SK-N-SH treated with all-trans-retinoic acid at 6 μM for 48 hours (cell line): ENCODE measurements at regions not wholly inside any gene's neighbourhood (a gene's known extent, or its start where the extent isn't known, plus 50 kb on each side); places are given as distances from the start of the nearest gene placed in this dataset.

Experiments
- ATAC-seq: fragments of 200-7000 bp; cut with Tn5 transposase; 3 replicates; pipeline ENCODE4 v1.9.1; 2020; ENCODE audit warnings: mild to moderate bottlenecking, moderate library complexity
- ARNTL ChIP-seq: fragments of 450-650 bp; formaldehyde crosslinking; IDR thresholded peaks from 2 replicates; pipeline ENCODE4 v1.5.0; 2020; ENCODE audit warnings: low read depth, mild to moderate bottlenecking, moderate library complexity, borderline replicate concordance
- BACH2 ChIP-seq: fragments of 250-450 bp; sonication (Bioruptor Pico); IDR thresholded peaks from 2 replicates; pipeline ENCODE4 v1.9.0; 2021; ENCODE audit warnings: mild to moderate bottlenecking, borderline replicate concordance
- CSDC2 ChIP-seq: fragments of 250-450 bp; sonication (Bioruptor Pico); IDR thresholded peaks from 2 replicates; pipeline ENCODE4 v1.5.0; 2020; ENCODE audit warnings: mild to moderate bottlenecking, moderate library complexity
- ESRRG ChIP-seq: fragments of 250-450 bp; sonication (Bioruptor Pico); IDR thresholded peaks from 2 replicates; pipeline ENCODE4 v1.6.1; 2021; ENCODE audit warnings: mild to moderate bottlenecking
- GLIS3 ChIP-seq: fragments of 250-450 bp; sonication (Bioruptor Pico); IDR thresholded peaks from 2 replicates; pipeline ENCODE4 v1.5.0; 2020; ENCODE audit warnings: mild to moderate bottlenecking, moderate library complexity
- ISL1 ChIP-seq: fragments of 250-450 bp; sonication (Bioruptor Pico); IDR thresholded peaks from 2 replicates; pipeline ENCODE4 v2.1.2; 2022; ENCODE audit warnings: mild to moderate bottlenecking, moderate library complexity
- OSR1 ChIP-seq: fragments of 250-450 bp; sonication (Bioruptor Pico); IDR thresholded peaks from 2 replicates; pipeline ENCODE4 v1.8.0; 2022; ENCODE audit warnings: moderate library complexity, mild to moderate bottlenecking, inconsistent platforms
- PPARA ChIP-seq: fragments of 250-450 bp; sonication (Bioruptor Pico); IDR thresholded peaks from 2 replicates; pipeline ENCODE4 v1.5.0; 2020; ENCODE audit warnings: mild to moderate bottlenecking, borderline replicate concordance
- RARB ChIP-seq: fragments of 250-450 bp; sonication (Bioruptor Pico); IDR thresholded peaks from 2 replicates; pipeline ENCODE4 v1.8.0; 2021; ENCODE audit warnings: mild to moderate bottlenecking, moderate library complexity
- SNAI2 ChIP-seq: fragments of 250-450 bp; sonication (Bioruptor Pico); IDR thresholded peaks from 2 replicates; pipeline ENCODE4 v1.5.0; 2020; ENCODE audit warnings: mild to moderate bottlenecking, moderate library complexity
- TCF4 ChIP-seq: fragments of 250-450 bp; sonication (Bioruptor Pico); IDR thresholded peaks from 2 replicates; pipeline ENCODE4 v1.8.0; 2021; ENCODE audit warnings: mild to moderate bottlenecking, moderate library complexity, borderline replicate concordance
- TOX ChIP-seq: fragments of 250-450 bp; sonication (Bioruptor Pico); IDR thresholded peaks from 2 replicates; pipeline ENCODE4 v1.8.0; 2021; ENCODE audit warnings: mild to moderate bottlenecking, moderate library complexity, borderline replicate concordance
- ZC3H10 ChIP-seq: fragments of 250-450 bp; sonication (Bioruptor Pico); IDR thresholded peaks from 2 replicates; pipeline ENCODE4 v1.5.1; 2021; ENCODE audit warnings: mild to moderate bottlenecking, moderate library complexity
- ZFP3 ChIP-seq: fragments of 250-450 bp; sonication (Bioruptor Pico); IDR thresholded peaks from 2 replicates; pipeline ENCODE4 v1.5.0; 2020; ENCODE audit warnings: mild to moderate bottlenecking, moderate library complexity
- ZNF8 ChIP-seq: fragments of 450-650 bp; formaldehyde crosslinking; IDR thresholded peaks from 2 replicates; pipeline ENCODE4 v1.5.0; 2020; ENCODE audit warnings: mild to moderate bottlenecking, moderate library complexity
- TF ChIP-seq, protein P1 (sequence below): fragments of 250-450 bp; sonication (Bioruptor Pico); IDR thresholded peaks from 2 replicates; pipeline ENCODE4 v1.5.0; 2020; ENCODE audit warnings: mild to moderate bottlenecking, moderate library complexity
- TF ChIP-seq, protein P2 (sequence below): fragments of 250-450 bp; sonication (Bioruptor Pico); IDR thresholded peaks from 2 replicates; pipeline ENCODE4 v1.8.0; 2020; ENCODE audit warnings: mild to moderate bottlenecking, moderate library complexity, borderline replicate concordance
- TF ChIP-seq, protein P3 (sequence below): fragments of 250-450 bp; sonication (Bioruptor Pico); IDR thresholded peaks from 2 replicates; pipeline ENCODE4 v1.5.1; 2020; ENCODE audit warnings: low read depth, mild to moderate bottlenecking, moderate library complexity
- TF ChIP-seq, protein P4 (sequence below): fragments of 250-450 bp; sonication (Bioruptor Pico); IDR thresholded peaks from 2 replicates; pipeline ENCODE4 v1.8.0; 2021; ENCODE audit warnings: low read depth, mild to moderate bottlenecking, moderate library complexity, borderline replicate concordance

DNA sequence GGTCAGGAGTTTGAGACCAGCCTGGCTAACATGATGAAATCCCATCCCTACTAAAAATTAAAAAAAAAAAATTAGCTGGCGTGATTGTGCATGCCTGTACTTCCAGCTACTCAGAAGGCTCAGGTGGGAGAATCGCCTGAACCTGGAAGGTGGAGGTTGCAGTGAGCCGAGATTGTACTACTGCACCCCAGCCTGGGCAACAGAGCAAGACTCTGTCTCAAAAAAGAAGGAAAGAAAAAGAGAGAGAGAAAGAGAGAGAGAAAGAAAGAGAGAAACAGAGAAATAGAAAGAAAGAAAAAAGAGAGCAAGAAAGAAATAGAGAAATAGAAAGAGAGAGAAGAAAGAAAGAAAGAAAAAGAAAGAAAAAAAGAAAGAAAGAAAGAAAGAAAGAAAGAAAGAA lies 292.8 kb upstream of the KLF6 start (continued):
- TF ChIP-seq, protein P1, sequence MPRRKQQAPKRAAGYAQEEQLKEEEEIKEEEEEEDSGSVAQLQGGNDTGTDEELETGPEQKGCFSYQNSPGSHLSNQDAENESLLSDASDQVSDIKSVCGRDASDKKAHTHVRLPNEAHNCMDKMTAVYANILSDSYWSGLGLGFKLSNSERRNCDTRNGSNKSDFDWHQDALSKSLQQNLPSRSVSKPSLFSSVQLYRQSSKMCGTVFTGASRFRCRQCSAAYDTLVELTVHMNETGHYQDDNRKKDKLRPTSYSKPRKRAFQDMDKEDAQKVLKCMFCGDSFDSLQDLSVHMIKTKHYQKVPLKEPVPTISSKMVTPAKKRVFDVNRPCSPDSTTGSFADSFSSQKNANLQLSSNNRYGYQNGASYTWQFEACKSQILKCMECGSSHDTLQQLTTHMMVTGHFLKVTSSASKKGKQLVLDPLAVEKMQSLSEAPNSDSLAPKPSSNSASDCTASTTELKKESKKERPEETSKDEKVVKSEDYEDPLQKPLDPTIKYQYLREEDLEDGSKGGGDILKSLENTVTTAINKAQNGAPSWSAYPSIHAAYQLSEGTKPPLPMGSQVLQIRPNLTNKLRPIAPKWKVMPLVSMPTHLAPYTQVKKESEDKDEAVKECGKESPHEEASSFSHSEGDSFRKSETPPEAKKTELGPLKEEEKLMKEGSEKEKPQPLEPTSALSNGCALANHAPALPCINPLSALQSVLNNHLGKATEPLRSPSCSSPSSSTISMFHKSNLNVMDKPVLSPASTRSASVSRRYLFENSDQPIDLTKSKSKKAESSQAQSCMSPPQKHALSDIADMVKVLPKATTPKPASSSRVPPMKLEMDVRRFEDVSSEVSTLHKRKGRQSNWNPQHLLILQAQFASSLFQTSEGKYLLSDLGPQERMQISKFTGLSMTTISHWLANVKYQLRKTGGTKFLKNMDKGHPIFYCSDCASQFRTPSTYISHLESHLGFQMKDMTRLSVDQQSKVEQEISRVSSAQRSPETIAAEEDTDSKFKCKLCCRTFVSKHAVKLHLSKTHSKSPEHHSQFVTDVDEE (CRISPR knock-in tag), result no peak
- TF ChIP-seq, protein P2, sequence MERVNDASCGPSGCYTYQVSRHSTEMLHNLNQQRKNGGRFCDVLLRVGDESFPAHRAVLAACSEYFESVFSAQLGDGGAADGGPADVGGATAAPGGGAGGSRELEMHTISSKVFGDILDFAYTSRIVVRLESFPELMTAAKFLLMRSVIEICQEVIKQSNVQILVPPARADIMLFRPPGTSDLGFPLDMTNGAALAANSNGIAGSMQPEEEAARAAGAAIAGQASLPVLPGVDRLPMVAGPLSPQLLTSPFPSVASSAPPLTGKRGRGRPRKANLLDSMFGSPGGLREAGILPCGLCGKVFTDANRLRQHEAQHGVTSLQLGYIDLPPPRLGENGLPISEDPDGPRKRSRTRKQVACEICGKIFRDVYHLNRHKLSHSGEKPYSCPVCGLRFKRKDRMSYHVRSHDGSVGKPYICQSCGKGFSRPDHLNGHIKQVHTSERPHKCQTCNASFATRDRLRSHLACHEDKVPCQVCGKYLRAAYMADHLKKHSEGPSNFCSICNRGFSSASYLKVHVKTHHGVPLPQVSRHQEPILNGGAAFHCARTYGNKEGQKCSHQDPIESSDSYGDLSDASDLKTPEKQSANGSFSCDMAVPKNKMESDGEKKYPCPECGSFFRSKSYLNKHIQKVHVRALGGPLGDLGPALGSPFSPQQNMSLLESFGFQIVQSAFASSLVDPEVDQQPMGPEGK (CRISPR knock-in tag), result no peak
- TF ChIP-seq, all 23 proteins: peak for 0

DNA sequence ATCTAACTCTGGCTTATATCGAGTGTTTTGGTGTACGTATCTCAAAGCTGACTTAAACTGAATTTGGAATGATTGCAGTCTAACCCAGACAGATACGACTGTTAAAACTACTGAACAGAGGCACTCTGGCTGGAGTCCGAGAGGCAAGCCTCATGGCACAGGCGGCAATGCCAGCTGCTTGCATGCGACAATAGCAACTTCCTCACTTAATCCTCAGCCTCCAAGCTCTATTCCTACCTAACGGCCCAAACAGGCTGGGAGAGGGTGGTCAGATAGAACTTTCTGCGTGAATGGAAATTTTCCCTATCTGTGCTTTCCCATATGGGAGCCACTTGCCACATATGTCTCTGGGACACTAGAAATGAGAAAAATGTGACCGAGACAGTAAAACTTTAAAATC lies 292.0 kb upstream of the KLF6 start:
- no peak for ATAC-seq
- TF ChIP-seq ARNTL (CRISPR knock-in tag), result no peak
- TF ChIP-seq ZC3H10, result no peak
- TF ChIP-seq, protein P3, sequence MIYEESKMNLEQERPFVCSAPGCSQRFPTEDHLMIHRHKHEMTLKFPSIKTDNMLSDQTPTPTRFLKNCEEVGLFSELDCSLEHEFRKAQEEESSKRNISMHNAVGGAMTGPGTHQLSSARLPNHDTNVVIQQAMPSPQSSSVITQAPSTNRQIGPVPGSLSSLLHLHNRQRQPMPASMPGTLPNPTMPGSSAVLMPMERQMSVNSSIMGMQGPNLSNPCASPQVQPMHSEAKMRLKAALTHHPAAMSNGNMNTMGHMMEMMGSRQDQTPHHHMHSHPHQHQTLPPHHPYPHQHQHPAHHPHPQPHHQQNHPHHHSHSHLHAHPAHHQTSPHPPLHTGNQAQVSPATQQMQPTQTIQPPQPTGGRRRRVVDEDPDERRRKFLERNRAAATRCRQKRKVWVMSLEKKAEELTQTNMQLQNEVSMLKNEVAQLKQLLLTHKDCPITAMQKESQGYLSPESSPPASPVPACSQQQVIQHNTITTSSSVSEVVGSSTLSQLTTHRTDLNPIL (CRISPR knock-in tag), result no peak
- TF ChIP-seq SNAI2 (CRISPR knock-in tag), result no peak
- TF ChIP-seq ISL1, result no peak
- TF ChIP-seq BACH2 (CRISPR knock-in tag), result no peak
- TF ChIP-seq ZFP3 (CRISPR knock-in tag), result no peak
- no peak for TF ChIP-seq CSDC2 (CRISPR knock-in tag)
- no peak for TF ChIP-seq ESRRG (CRISPR knock-in tag)
- TF ChIP-seq, protein P4, sequence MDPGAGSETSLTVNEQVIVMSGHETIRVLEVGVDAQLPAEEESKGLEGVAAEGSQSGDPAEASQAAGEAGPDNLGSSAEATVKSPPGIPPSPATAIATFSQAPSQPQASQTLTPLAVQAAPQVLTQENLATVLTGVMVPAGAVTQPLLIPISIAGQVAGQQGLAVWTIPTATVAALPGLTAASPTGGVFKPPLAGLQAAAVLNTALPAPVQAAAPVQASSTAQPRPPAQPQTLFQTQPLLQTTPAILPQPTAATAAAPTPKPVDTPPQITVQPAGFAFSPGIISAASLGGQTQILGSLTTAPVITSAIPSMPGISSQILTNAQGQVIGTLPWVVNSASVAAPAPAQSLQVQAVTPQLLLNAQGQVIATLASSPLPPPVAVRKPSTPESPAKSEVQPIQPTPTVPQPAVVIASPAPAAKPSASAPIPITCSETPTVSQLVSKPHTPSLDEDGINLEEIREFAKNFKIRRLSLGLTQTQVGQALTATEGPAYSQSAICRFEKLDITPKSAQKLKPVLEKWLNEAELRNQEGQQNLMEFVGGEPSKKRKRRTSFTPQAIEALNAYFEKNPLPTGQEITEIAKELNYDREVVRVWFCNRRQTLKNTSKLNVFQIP, result no peak
- no peak for TF ChIP-seq PPARA (CRISPR knock-in tag)
- TF ChIP-seq, protein P2 (CRISPR knock-in tag), result no peak

DNA sequence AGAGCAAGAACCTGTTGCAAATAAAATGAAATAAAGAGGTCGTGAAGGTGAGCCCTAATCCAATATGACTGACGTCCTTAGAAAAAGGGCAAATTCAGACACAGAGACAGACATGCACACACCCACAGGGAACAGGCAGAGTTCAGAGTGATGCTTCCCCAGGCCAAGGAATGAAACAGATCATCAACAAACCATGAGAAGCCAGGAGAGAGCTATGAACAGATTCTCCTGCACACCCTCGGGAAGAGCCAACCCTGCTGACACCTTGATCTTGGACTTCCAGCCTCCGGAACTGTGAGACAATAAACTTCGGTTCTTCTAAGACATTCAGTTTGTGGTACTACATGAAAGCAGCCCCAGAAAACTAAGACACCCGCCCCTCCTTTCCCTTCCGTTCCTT lies 290.4 kb upstream of the KLF6 start:
- ATAC-seq, result no peak
- TF ChIP-seq, protein P3 (CRISPR knock-in tag), result no peak
- TF ChIP-seq TCF4 (CRISPR knock-in tag) (no peak), BACH2 (CRISPR knock-in tag) (no peak), ZNF8 (CRISPR knock-in tag) (no peak), ISL1 (no peak), RARB (CRISPR knock-in tag) (no peak), TOX (CRISPR knock-in tag) (no peak), OSR1 (CRISPR knock-in tag) (no peak), GLIS3 (CRISPR knock-in tag) (no peak), ZC3H10 (no peak)
- TF ChIP-seq, protein P2 (CRISPR knock-in tag), result no peak
